Lung (tissue), 11 donors: ENCODE measurements at regions not wholly inside any gene's neighbourhood (a gene's known extent, or its start where the extent isn't known, plus 50 kb on each side); places are given as distances from the start of the nearest gene placed in this dataset.

ENCODE experiments used
- ATAC-seq: fragments of 200-7000 bp; cut with Tn5 transposase; one replicate; pipeline ENCODE4 v1.9.1; 2020; ENCODE audit warnings: moderate number of reproducible peaks; ENCODE audit not compliant: insufficient read depth, low FRiP score
- DNase-seq, 3 donors: peaks; one replicate each; pipeline ENCODE4 v3.0.0-alpha.2; 2013 to 2017
- H3K27ac ChIP-seq, 2 donors: one replicate each; pipeline ENCODE4 v1.5.1; 2013; ENCODE audit warnings: mild to moderate bottlenecking in 2 of 2, moderate library complexity in 2 of 2, control low read depth in 1 of 2, inconsistent platforms in 1 of 2, low read depth in 1 of 2, low read length in 1 of 2
- H3K27me3 ChIP-seq, 3 donors: one replicate each; pipeline ENCODE4 v1.5.1; 2013; ENCODE audit warnings: low read length in 2 of 3; ENCODE audit not compliant: control insufficient read depth in 3 of 3, insufficient read depth in 3 of 3
- H3K36me3 ChIP-seq, 4 donors: one replicate each; pipeline ENCODE4 v1.5.1; 2013; ENCODE audit warnings: low read length in 4 of 4, mild to moderate bottlenecking in 1 of 4, moderate library complexity in 1 of 4; ENCODE audit not compliant: control insufficient read depth in 4 of 4, insufficient read depth in 4 of 4
- H3K4me1 ChIP-seq, 5 donors: one replicate each; pipeline ENCODE4 v1.5.1; 2013; ENCODE audit warnings: low read length in 5 of 5, mild to moderate bottlenecking in 2 of 5, moderate library complexity in 1 of 5; ENCODE audit not compliant: control insufficient read depth in 5 of 5, insufficient read depth in 5 of 5
- H3K4me3 ChIP-seq: one replicate; pipeline ENCODE4 v1.5.1; 2013; ENCODE audit warnings: mild to moderate bottlenecking, control low read depth, moderate library complexity
- H3K9ac ChIP-seq, 2 donors: one replicate each; pipeline ENCODE4 v1.5.1; 2013; ENCODE audit warnings: low read length in 2 of 2, control low read depth in 1 of 2; ENCODE audit not compliant: insufficient read depth in 1 of 2
- H3K9me3 ChIP-seq, 4 donors: one replicate each; pipeline ENCODE4 v1.5.1; 2013; ENCODE audit warnings: low read length in 3 of 4, mild to moderate bottlenecking in 1 of 4, moderate library complexity in 1 of 4; ENCODE audit not compliant: control insufficient read depth in 4 of 4, insufficient read depth in 3 of 4
- WGBS, 2 donors: extraction: QIAGEN DNeasy Blood & Tissue Kit; methylation state at CpG; one replicate each; pipeline ENCODE4 v1.1.7; 2013; 5-methylcytosine and 5-hydroxymethylcytosine counted together
- TF ChIP-seq, protein P1 (sequence below): IDR thresholded peaks from 2 replicates; pipeline ENCODE4 v1.5.1; 2012; ENCODE audit warnings: mild to moderate bottlenecking; ENCODE audit errors: control extremely low read depth, extremely low read depth
- donor health status: control.
- donor health status: control.
- donor health status: Bipolar disorder and iron deficiency.
- donor health status: healthy.
- donor health status: DM: yes; HTN: yes; CAD: no.

DNA sequence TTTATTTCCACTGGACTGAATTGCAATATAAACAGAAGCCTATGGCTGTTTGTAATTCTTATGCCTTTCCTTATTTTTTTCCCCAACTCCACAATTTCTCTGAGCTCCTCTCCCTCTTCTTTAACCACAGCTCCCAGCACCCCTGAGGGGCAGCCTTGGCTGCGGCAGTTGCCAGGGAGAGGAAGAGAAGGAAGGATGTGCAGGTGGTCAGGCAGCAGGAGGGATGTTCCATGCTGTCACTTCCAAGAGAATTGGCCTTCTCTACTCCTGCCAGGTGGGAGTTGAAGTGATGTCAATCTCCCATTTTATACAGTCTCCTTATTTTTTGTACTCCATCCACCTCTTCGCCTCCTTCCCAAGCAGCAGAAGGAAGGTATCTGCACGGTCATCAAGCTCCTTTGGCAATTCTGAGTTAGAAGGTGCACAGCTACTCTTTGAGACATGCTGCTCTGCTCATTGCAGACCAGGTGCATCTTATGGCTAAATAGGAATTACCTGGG is 343.3 kb upstream of the RPS6KA3 start:
- Histone ChIP-seq H3K4me1 (no peaks in the 10 kb centered on the region), H3K9ac (no peak overlapping the region), H3K36me3 (no peaks in the 10 kb centered on the region), H3K27ac (no peak overlapping the region), H3K27me3 (peaks cover 0 to 17% (median 16%) of the 10 kb centered on the region in 3 donors), H3K9me3 (peaks cover 0 to 2% (median 0%) of the 10 kb centered on the region in 4 donors), H3K4me3 (no peak overlapping the region)
- 78 to 91% methylated on average over 2 to 3 of the region's 3 CpGs for WGBS, 2 donors
- TF ChIP-seq, protein P1, sequence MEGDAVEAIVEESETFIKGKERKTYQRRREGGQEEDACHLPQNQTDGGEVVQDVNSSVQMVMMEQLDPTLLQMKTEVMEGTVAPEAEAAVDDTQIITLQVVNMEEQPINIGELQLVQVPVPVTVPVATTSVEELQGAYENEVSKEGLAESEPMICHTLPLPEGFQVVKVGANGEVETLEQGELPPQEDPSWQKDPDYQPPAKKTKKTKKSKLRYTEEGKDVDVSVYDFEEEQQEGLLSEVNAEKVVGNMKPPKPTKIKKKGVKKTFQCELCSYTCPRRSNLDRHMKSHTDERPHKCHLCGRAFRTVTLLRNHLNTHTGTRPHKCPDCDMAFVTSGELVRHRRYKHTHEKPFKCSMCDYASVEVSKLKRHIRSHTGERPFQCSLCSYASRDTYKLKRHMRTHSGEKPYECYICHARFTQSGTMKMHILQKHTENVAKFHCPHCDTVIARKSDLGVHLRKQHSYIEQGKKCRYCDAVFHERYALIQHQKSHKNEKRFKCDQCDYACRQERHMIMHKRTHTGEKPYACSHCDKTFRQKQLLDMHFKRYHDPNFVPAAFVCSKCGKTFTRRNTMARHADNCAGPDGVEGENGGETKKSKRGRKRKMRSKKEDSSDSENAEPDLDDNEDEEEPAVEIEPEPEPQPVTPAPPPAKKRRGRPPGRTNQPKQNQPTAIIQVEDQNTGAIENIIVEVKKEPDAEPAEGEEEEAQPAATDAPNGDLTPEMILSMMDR: no peak
- ATAC-seq: no peak
- no peak for DNase-seq

DNA sequence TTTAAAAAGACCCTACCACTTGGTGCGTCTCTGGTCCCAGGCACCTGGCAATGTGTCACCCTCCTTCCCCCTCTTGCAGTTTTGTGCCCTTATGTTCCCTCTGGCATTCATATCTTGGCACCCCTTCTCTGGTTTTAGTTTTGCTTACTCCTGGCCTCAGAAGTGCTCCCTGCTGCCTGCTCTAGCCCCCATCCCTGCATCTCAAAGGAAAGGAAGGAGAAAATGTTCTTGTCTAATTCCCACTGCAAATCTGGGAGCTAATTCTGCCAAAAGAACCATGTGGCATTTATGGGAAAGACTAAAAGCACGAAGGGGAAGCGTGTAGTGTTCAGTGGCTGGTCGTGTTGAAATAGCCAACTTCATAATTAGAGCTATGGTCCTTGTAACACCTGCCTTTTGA is 340.1 kb upstream of the RPS6KA3 start:
- Histone ChIP-seq H3K36me3 (no peaks in the 10 kb centered on the region), H3K4me3 (no peak overlapping the region), H3K4me1 (no peaks in the 10 kb centered on the region), H3K27ac (no peak overlapping the region), H3K9me3 (peaks cover 0 to 4% (median 0%) of the 10 kb centered on the region in 4 donors), H3K27me3 (peaks cover 0 to 20% (median 15%) of the 10 kb centered on the region in 3 donors), H3K9ac (no peak overlapping the region)
- WGBS, 2 donors: 76 to 84% methylated on average over 4 of the region's 4 CpGs
- TF ChIP-seq, protein P1: no peak
- ATAC-seq (no peak), DNase-seq (no peak)

DNA sequence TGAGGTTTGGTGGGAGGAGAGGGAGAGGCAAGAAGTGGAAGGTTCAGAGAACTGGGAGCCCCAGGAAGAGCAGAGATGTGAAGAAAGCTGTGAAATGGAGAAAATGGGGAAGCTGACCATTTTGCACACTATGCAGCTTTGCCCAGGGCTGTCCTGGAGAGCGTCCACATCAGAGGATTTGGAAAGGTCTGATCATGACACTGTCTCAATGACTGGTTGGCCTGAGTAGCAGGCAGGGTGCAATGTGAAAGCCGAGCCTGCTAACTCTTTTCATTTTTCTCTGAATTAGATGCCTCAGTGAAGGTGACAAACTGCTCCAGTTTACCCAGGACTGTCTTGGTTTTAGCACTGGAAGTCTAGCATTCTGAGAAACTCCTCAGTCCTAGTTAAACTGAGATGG is 330.1 kb upstream of the RPS6KA3 start:
- Histone ChIP-seq H3K4me1 (no peaks in the 10 kb centered on the region), H3K36me3 (no peaks in the 10 kb centered on the region), H3K4me3 (no peak overlapping the region), H3K27me3 (peaks cover 4 to 14% (median 11%) of the 10 kb centered on the region in 3 donors), H3K27ac (no peak overlapping the region), H3K9me3 (peaks cover 0 to 4% (median 0%) of the 10 kb centered on the region in 4 donors), H3K9ac (no peak overlapping the region)
- DNase-seq (no peak), ATAC-seq (no peak)
- TF ChIP-seq, protein P1: no peak
- 67 to 71% methylated on average over 2 of the region's 2 CpGs for WGBS, 2 donors
